ENCODE measurements at regions not wholly inside any gene's neighbourhood (a gene's known extent, or its start where the extent isn't known, plus 50 kb on each side); places are given as distances from the start of the nearest gene placed in this dataset.
A peak's percentile ranks its signal among the peaks of the same experiment; 100 is the strongest.

DNA sequence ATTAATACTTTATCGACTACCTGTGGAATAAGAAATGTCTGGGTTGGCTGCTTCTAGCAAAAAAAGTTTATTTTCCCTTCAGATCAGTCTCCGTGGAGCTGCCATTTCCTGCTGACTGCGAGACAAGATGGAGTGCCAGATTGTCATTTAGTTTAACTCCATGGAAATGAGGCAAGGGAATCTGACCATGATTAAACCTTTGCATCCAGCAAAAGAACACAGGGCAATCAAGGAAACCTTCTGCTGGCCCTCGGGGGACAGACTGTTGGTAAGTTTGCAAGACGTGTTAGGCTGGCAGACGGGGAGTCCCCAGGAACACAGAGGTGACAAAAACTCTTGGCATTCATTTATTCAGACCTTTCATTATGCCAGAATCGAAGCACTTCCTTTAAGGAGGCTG is 52.2 kb upstream of the SPACA1 start:
- Mint-ChIP-seq H3K36me3 (ENCODE audit: low read depth) (no peaks in the 10 kb centered on the region), H3K27me3 (peaks cover 15% of the 10 kb centered on the region), H3K4me3 (no peak overlapping the region), H3K4me1 (no peaks in the 10 kb centered on the region), H3K27ac (no peak overlapping the region), H3K9me3 (no peaks in the 10 kb centered on the region)
- DNase-seq = no peak
- ChIA-PET CTCF (no interaction called here), POLR2A (no interaction called here)

DNA sequence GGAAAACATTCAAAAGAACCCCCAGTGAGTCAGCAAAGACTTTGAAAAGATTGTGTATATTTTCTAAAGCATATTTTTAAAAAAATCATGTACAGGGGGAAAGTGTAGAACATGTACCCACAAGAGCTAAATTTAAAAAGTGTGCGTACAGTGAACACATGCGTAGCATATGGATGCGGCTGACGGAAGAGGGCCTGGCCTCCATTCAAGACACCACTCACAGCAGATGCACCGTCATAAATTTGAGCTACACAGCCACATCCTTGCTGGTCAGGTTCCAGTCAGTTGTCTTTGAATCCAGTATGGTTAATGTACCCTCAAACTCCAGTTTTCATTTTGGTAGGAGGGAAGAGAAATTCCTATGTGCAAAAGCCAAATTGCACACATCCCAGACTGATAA is 54.3 kb upstream of the SPACA1 start:
- Mint-ChIP-seq H3K4me3 (no peak overlapping the region), H3K36me3 (ENCODE audit: low read depth) (no peaks in the 10 kb centered on the region), H3K27ac (no peak overlapping the region), H3K9me3 (no peaks in the 10 kb centered on the region), H3K4me1 (no peaks in the 10 kb centered on the region), H3K27me3 (peaks cover 11% of the 10 kb centered on the region)
- CTCF ChIA-PET = interaction anchor here (0.6 kb wide), 1 partner anchor 183 kb away, joined by 3 read pairs; no protein-coding TSS in a partner anchor
- POLR2A ChIA-PET = no interaction called here
- no peak for DNase-seq

DNA sequence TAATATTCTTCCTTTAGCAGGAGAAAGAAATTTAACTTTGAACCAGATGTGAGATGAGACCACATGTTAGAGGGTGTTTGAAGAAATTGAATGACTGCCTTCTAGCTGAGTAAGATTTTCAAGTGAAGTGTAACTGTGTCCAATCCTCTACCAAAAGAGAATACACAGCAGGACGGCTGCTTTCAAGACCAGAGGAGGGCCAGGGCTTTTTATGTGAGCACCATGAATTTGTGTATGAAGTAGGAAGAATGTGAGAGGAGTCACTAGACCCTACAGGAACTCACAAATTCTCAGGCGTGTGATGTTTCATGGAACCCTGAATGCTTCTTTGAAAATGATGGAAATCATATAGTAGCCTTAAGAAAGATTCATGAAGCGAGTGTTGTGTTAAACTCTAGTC is 56.8 kb upstream of the SPACA1 start:
- H3K36me3 Mint-ChIP-seq (ENCODE audit: low read depth) = no peaks in the 10 kb centered on the region
- DNase-seq = no peak
- ChIA-PET POLR2A (no interaction called here), CTCF (no interaction called here)
- no peak overlapping the region for H3K4me3 Mint-ChIP-seq
- no peaks in the 10 kb centered on the region for H3K4me1 Mint-ChIP-seq
- no peaks in the 10 kb centered on the region for H3K9me3 Mint-ChIP-seq
- H3K27me3 Mint-ChIP-seq = peaks cover 11% of the 10 kb centered on the region
- no peak overlapping the region for H3K27ac Mint-ChIP-seq

DNA sequence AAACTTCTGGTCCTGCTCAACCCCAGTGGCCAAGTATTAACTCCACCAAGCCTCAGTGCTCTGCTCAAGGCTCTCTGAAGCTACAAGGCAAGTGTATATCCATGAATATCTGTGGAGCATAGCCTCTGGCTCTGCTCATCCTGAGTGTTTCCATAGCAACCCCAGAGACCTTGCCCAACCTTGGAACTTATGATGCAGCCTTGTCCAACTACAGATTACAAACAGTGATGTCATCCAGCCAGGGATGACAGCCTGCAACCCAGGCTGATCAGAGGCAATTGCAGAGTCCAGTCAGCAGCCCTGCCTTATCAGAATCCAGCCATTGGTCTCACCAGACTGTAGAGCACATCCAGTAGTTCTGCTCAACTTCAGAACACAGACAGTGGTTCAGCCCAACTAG is 65.5 kb upstream of the SPACA1 start:
- no peak for DNase-seq
- peaks cover 9% of the 10 kb centered on the region for H3K27me3 Mint-ChIP-seq
- H3K27ac Mint-ChIP-seq = no peak overlapping the region
- no peaks in the 10 kb centered on the region for H3K4me1 Mint-ChIP-seq
- POLR2A ChIA-PET = no interaction called here
- no peaks in the 10 kb centered on the region for H3K36me3 Mint-ChIP-seq (ENCODE audit: low read depth)
- CTCF ChIA-PET = no interaction called here
- no peak overlapping the region for H3K4me3 Mint-ChIP-seq
- no peaks in the 10 kb centered on the region for H3K9me3 Mint-ChIP-seq

DNA sequence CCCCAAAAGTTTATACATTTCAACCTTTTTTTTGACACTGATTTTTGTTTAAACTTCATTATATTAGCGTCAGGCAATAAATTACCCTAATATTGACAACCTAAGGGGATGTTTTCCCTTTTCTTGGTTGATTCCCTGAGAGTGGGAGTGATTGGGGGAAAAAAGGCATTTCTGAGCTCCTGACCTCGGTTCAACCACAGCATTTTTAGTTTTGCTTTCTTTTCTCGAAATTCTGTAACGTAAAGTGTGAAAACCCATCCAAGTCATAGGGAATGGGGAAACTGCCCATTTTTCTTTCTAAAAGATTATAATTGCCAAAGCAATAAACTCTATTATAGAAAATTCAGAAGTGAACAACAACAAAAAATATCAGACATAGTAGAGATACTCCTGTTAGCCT is 67.9 kb upstream of the SPACA1 start:
- Mint-ChIP-seq H3K9me3 (no peaks in the 10 kb centered on the region), H3K27ac (no peak overlapping the region), H3K27me3 (peaks cover 11% of the 10 kb centered on the region), H3K4me3 (no peak overlapping the region), H3K4me1 (no peaks in the 10 kb centered on the region), H3K36me3 (ENCODE audit: low read depth) (no peaks in the 10 kb centered on the region)
- CTCF ChIA-PET = no interaction called here
- DNase-seq = no peak
- POLR2A ChIA-PET = no interaction called here

DNA sequence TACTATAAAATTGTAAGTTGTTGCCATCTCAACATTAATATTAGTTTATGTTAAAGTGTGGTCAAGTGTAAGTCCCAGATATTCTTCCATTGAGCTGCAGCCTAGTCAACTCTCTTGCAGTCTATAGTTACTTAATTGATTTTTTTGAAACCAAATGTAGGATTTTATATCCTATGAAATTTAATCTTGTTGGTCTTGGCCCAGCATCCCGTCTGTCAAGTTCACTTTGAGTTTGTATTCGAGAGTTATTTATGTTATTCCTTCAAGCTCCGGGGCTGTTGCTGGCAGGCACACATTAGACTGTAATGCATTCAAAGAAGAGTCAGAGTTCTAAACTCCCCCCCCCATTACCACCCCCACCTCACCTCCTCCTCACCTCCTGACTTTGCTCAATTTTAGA is 71.0 kb upstream of the SPACA1 start:
- H3K36me3 Mint-ChIP-seq (ENCODE audit: low read depth) = no peaks in the 10 kb centered on the region
- H3K27ac Mint-ChIP-seq = no peak overlapping the region
- no peaks in the 10 kb centered on the region for H3K9me3 Mint-ChIP-seq
- ChIA-PET POLR2A (no interaction called here), CTCF (no interaction called here)
- H3K27me3 Mint-ChIP-seq = peaks cover 8% of the 10 kb centered on the region
- no peaks in the 10 kb centered on the region for H3K4me1 Mint-ChIP-seq
- no peak overlapping the region for H3K4me3 Mint-ChIP-seq
- DNase-seq = no peak

DNA sequence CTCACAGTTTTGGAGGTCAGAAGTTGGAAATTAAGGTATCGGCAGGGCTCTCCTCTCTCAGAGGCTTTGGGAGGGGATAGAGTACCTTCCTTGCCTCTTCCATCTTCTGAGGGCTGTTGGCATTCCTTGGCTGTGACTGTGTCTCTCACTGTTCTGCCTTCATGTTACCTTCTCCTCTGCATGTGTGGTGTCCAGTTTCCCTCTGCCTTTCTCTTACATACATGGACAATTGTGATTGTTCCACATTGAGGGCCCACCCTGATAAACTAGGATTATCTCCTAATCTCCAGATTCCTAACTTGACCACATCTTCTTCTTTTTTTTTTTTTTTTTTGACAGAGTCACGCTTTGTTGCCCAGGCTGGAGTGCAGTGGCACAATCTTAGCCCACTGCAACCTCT is 72.1 kb upstream of the SPACA1 start:
- Mint-ChIP-seq H3K9me3 (no peaks in the 10 kb centered on the region), H3K27me3 (peaks cover 5% of the 10 kb centered on the region), H3K27ac (no peak overlapping the region), H3K4me1 (no peaks in the 10 kb centered on the region), H3K4me3 (no peak overlapping the region), H3K36me3 (ENCODE audit: low read depth) (no peaks in the 10 kb centered on the region)
- POLR2A ChIA-PET = no interaction called here
- CTCF ChIA-PET = no interaction called here
- no peak for DNase-seq

DNA sequence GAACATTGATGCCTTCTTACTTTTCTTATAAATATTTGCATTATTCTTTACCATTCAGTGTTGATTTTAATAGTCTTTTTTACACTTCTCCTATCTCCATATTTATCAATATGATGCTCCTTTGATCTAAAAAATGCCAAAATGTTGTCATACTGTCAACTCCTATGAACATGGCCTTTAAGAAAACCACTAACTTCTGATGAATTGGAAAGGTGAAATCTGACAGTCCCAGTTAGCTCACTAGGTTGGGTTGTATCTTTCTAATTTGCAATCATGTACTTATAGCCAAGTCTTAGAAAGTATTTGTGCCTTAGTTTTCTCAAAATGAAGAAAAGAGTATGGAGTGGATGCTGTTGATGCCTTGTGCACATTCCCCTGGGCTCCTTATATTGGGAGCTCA is 75.4 kb upstream of the SPACA1 start:
- Mint-ChIP-seq H3K27me3 (peaks cover 4% of the 10 kb centered on the region), H3K36me3 (ENCODE audit: low read depth) (no peaks in the 10 kb centered on the region), H3K4me3 (no peak overlapping the region), H3K27ac (no peak overlapping the region), H3K4me1 (no peaks in the 10 kb centered on the region), H3K9me3 (no peaks in the 10 kb centered on the region)
- ChIA-PET CTCF (interaction anchor here (0.5 kb wide), 1 partner anchor 20 kb away, joined by 3 read pairs; no protein-coding TSS in a partner anchor), POLR2A (no interaction called here)
- no peak for DNase-seq

DNA sequence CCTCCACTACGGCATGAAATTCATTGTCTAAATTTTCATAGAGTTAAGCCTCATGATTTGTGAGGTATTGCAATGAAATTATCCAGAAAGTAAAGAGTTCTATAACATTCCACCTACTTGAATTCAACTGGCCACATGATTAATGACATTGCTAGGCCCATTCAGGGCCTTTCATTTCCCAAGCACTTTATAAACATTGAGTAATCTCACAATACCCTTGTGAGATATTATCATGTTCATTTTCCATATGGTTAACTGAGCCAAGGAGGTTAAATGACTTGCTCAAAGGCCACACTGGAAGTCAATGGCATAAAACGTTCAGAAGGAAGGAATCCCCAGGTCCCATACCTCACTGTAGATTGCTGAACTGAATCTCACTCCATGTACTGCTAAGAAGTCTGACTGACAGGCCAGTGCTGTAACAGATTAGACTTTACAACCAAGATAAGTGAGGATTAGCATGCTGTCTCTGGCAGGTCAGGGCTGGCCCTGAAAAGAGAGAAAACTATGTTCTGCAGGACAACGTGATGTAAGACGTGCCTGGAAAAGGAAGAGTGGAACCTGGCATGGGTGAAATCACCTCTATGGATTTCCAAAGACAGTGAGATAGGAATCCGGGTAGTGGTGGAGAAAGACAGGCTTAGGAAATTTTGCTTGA is 75.9 kb upstream of the SPACA1 start:
- H3K4me1 Mint-ChIP-seq = no peaks in the 10 kb centered on the region
- H3K4me3 Mint-ChIP-seq = no peak overlapping the region
- H3K36me3 Mint-ChIP-seq (ENCODE audit: low read depth) = no peaks in the 10 kb centered on the region
- peaks cover 4% of the 10 kb centered on the region for H3K27me3 Mint-ChIP-seq
- no peaks in the 10 kb centered on the region for H3K9me3 Mint-ChIP-seq
- CTCF ChIA-PET = interaction anchor here (0.5 kb wide), 1 partner anchor 19 kb away, joined by 3 read pairs; no protein-coding TSS in a partner anchor
- H3K27ac Mint-ChIP-seq = no peak overlapping the region
- no peak for DNase-seq
- POLR2A ChIA-PET = no interaction called here

DNA sequence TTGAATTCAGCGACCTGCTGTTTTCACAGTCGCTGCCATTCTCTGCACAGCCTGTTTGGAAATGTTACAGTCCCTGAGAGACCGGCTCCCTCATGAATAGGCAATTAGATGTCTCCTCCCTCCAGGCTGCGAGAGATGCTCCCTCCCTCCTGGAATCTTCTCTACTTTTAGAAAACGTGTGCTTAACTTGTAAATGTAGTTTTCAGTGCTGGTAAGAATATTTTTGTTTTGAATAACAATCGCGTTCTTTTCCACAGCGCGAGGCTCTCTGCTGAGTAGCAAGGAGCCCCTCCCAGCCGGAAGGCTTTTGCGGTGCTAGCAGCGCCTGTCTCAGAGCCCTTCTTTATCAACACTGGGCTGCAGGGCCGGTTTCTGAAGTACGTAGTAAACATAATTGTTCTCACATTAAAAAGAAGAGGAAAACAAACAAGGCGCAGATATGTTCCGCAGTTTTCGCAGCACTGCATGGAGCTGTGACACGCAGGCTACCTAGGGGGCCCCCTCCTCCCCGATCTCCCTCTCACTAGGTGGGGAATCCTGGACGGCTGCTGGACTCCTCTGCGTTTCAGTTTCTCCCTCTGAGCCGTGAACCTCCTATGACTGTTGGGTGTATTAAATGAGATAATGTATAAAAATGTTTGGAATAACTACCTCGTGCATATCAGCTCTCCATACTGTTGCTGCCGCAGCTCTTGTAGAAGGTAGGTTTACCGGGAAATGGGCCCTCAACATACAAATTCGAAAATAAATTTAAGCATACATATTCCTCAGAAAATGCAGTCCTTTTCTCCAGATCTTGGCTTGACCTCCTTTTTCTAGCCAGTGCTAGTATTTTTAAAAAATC is 79.0 kb upstream of the SPACA1 start:
- ChIA-PET CTCF (no interaction called here), POLR2A (no interaction called here)
- Mint-ChIP-seq H3K9me3 (no peaks in the 10 kb centered on the region), H3K4me3 (no peak overlapping the region), H3K27ac (no peak overlapping the region), H3K36me3 (ENCODE audit: low read depth) (no peaks in the 10 kb centered on the region), H3K27me3 (peaks cover 13% of the 10 kb centered on the region), H3K4me1 (no peaks in the 10 kb centered on the region)
- DNase-seq = peak; percentile 20

DNA sequence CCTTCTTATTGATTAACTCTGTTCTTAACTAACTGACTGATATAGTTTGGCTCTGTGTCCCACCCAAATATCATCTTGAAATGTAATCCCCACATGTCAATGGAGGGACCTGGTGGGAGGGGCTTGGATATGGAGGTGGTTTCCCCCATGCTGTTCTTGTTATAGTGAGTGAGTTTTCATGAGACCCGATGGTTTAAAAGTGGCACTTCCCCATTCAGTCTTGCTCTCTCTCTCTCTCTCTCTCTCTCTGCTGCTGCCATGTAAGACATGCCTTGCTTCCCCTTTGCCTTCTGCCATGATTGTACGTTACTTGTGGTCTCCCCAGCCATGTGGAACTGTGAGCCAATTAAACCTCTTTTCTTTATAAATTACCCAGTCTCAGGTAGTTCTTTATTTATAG is 81.8 kb upstream of the SPACA1 start:
- CTCF ChIA-PET = interaction anchor here (0.6 kb wide), 1 partner anchor 915 kb away, joined by 3 read pairs; no protein-coding TSS in a partner anchor
- Mint-ChIP-seq H3K27ac (no peak overlapping the region), H3K27me3 (peaks cover 13% of the 10 kb centered on the region), H3K9me3 (no peaks in the 10 kb centered on the region), H3K4me1 (no peaks in the 10 kb centered on the region), H3K36me3 (ENCODE audit: low read depth) (no peaks in the 10 kb centered on the region), H3K4me3 (no peak overlapping the region)
- POLR2A ChIA-PET = no interaction called here
- DNase-seq = no peak

DNA sequence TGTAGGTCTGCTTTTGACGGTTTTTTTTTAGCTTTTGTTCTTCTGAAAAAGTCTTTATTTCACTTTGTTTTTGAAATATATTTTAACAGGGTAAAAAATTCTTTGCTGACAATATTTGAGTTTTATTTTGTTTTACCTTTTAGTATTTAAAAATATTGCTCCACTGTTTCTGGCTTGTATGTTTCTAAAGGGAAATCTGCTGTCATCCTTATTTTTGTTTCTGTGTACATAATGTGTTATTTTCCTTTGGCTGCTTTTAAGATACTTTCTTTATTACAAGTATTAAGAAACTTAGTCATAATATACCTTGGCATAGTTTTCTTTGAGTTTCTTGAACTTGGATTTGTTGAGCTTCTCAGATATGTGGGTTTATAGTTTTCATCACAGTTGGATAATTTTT is 88.6 kb upstream of the SPACA1 start:
- no peaks in the 10 kb centered on the region for H3K9me3 Mint-ChIP-seq
- no peak for DNase-seq
- H3K4me3 Mint-ChIP-seq = no peak overlapping the region
- peaks cover 25% of the 10 kb centered on the region for H3K27me3 Mint-ChIP-seq
- H3K4me1 Mint-ChIP-seq = no peaks in the 10 kb centered on the region
- no peaks in the 10 kb centered on the region for H3K36me3 Mint-ChIP-seq (ENCODE audit: low read depth)
- ChIA-PET CTCF (no interaction called here), POLR2A (no interaction called here)
- H3K27ac Mint-ChIP-seq = no peak overlapping the region

DNA sequence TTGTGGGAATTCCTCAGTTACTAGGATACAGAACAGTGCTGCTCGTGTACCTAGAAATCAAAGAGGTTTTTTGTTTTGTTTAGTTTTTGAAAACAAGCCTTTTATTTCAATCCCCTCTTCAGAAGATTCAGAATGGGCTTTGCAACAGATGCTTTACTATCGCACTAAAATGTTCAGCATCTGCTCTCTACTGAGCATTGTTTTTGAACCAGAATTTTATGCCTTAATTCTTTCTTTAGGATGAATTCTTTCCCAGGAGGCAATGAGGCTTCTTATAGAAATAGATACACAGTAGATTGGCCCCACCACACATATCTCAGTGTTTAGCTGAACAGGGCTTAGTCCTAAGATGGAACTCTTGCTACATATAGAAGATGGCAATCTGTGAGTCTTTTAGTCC is 95.9 kb upstream of the SPACA1 start:
- Mint-ChIP-seq H3K36me3 (ENCODE audit: low read depth) (no peaks in the 10 kb centered on the region), H3K4me3 (no peak overlapping the region), H3K27me3 (peaks cover 13% of the 10 kb centered on the region), H3K4me1 (no peaks in the 10 kb centered on the region), H3K27ac (no peak overlapping the region), H3K9me3 (no peaks in the 10 kb centered on the region)
- ChIA-PET CTCF (no interaction called here), POLR2A (no interaction called here)
- DNase-seq = no peak

DNA sequence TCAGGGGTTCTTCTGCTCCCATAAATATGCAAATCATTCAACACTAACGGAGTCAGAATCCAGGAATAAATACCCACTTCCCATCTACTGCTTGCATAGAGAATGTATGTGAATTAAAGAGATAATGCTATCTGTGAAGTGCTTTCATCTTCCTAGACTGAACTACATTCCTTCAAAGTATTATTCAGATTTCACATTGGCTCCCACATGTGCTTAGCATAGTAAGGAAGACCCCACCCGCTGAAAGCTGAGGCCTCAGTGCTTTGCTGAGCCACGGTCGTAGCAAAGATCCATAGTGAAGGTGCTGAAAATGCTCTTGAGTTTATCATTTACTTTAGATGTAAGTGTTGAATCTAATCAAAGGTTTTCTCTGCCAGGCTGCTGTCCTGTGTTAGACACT is 97.0 kb upstream of the SPACA1 start:
- DNase-seq = no peak
- no peaks in the 10 kb centered on the region for H3K4me1 Mint-ChIP-seq
- H3K36me3 Mint-ChIP-seq (ENCODE audit: low read depth) = no peaks in the 10 kb centered on the region
- ChIA-PET POLR2A (no interaction called here), CTCF (no interaction called here)
- H3K27ac Mint-ChIP-seq = no peak overlapping the region
- H3K9me3 Mint-ChIP-seq = no peaks in the 10 kb centered on the region
- H3K4me3 Mint-ChIP-seq = no peak overlapping the region
- H3K27me3 Mint-ChIP-seq = peaks cover 8% of the 10 kb centered on the region

Data from activated CD4-positive, alpha-beta T cell treated with anti-CD3 and anti-CD28 coated beads, Interleukin-2, amount 10 ng/mL, durations not matched to agents 7 days and 5 days (primary cell).